ENCODE measurements at regions not wholly inside any gene's neighbourhood (a gene's known extent, or its start where the extent isn't known, plus 50 kb on each side); places are given as distances from the start of the nearest gene placed in this dataset.
A peak's percentile ranks its signal among the peaks of the same experiment; 100 is the strongest.

GRCh38 chr18:9008709-9009635, 93.5 kb upstream of the NDUFV2 start (continued):
- peak in 1 of 2 experiments; percentile 82; a peak in 2 of 4 replicates for TF ChIP-seq ZNF318 (IDR thresholded peaks at IDR 0.05; ENCODE audit: borderline replicate concordance in 1 of 2, low read depth in 1 of 2)
- TF ChIP-seq FOXP1 (CRISPR knock-in tag; IDR thresholded peaks at IDR 0.05), result no peak
- no peak for TF ChIP-seq GTF2B (IDR thresholded peaks at IDR 0.05; ENCODE audit: extremely low read depth, insufficient read length)
- no peak for TF ChIP-seq ZBTB5 (IDR thresholded peaks at IDR 0.05)
- no peak for TF ChIP-seq PRPF4 (IDR thresholded peaks at IDR 0.05; ENCODE audit: insufficient read depth, low read depth, low read length, poor library complexity, severe bottlenecking)
- TF ChIP-seq PPARD (CRISPR knock-in tag; IDR thresholded peaks at IDR 0.05), result no peak
- TF ChIP-seq TARDBP (IDR thresholded peaks at IDR 0.05), result peak; percentile 12
- TF ChIP-seq GATA2 (CRISPR knock-in tag; IDR thresholded peaks at IDR 0.05), result peak; percentile 95
- no peak for TF ChIP-seq DLX4 (CRISPR knock-in tag; IDR thresholded peaks at IDR 0.05)
- 0 out of 2 replicates have a peak, but pooled peaks have one; percentile 50 for TF ChIP-seq ETV5 (CRISPR knock-in tag; IDR thresholded peaks at IDR 0.05; ENCODE audit: low read depth)

Measured in K562 (cell line).